ENCODE measurements at regions not wholly inside any gene's neighbourhood (a gene's known extent, or its start where the extent isn't known, plus 50 kb on each side); places are given as distances from the start of the nearest gene placed in this dataset.
"Not testable (repeated sequence)": the region's sequence is repeated elsewhere in the genome, so short reads cannot be mapped to it uniquely, and the experiment has no call there.

DNA sequence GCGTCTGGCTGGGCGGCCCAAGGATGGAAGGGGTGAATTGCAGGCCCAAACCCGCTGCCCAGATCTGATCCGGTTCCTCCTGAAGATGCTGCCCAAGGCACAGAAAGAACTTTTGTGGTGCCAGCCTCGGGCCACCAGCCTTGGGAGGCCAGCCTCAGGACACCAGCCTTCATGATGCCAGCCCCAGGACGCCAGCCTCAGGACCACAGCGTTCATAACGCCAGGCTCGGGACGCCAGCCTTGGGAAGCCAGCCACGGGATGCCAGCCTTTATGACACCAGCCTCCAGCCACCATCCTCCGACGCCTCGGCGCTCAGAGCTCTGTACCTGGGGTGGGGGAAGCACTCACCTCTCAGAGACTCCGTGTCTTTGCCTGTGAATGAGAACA, 107.8 kb downstream of the ADRA2C start:
- Histone ChIP-seq H3K27me3 (no peaks in the 10 kb centered on the region), H3K4me1 (peaks cover 8 to 11% of the 10 kb centered on the region in 2 donors), H3K36me3 (no peaks in the 10 kb centered on the region), H3K4me3 (replicated peaks in 1 of 3) (no peak overlapping the region), H3K27ac (no peak overlapping the region), H3K9me3 (no peaks in the 10 kb centered on the region)
- intact Hi-C loops (cut with DNase I), result no loop called here
- 85 to 89% methylated on average over 16 of the region's 16 CpGs for WGBS, 2 donors
- DNase-seq, result no peak
- no peak for TF ChIP-seq POLR2A (IDR thresholded peaks at IDR 0.05)
- TF ChIP-seq, protein P1, sequence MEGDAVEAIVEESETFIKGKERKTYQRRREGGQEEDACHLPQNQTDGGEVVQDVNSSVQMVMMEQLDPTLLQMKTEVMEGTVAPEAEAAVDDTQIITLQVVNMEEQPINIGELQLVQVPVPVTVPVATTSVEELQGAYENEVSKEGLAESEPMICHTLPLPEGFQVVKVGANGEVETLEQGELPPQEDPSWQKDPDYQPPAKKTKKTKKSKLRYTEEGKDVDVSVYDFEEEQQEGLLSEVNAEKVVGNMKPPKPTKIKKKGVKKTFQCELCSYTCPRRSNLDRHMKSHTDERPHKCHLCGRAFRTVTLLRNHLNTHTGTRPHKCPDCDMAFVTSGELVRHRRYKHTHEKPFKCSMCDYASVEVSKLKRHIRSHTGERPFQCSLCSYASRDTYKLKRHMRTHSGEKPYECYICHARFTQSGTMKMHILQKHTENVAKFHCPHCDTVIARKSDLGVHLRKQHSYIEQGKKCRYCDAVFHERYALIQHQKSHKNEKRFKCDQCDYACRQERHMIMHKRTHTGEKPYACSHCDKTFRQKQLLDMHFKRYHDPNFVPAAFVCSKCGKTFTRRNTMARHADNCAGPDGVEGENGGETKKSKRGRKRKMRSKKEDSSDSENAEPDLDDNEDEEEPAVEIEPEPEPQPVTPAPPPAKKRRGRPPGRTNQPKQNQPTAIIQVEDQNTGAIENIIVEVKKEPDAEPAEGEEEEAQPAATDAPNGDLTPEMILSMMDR (IDR thresholded peaks at IDR 0.05), result no peak

DNA sequence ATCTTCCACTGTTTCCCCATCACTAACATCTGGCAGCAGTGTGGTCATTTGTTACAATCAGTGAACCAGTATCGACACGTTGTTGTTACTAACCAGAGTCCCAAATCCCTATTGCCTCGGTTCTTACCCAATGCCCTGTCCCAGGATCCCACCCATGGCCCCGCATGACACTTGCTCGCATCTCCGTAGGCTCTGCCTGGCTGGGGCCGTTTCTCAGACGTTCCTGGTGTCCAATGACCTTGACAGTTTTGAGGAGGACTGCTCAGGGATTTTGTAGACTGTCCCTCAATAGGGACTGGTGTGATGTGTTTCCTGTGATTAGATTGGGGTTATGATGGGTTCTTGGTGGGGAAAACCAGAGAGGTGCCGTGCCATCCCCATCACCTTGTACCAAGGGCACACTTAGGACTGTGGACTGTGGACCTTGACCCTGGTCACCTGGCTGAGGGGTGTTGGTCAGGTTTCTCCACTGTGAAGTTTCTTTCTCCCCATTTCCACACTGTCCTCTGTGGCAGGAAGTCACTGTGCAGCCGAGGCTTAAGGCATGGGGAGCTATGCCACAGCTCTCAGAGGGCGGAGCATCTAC, 108.4 kb downstream of the ADRA2C start:
- no peak for TF ChIP-seq POLR2A (IDR thresholded peaks at IDR 0.05)
- TF ChIP-seq, protein P1 (IDR thresholded peaks at IDR 0.05), result no peak
- Histone ChIP-seq H3K4me3 (replicated peaks in 1 of 3) (no peak overlapping the region), H3K27me3 (no peaks in the 10 kb centered on the region), H3K9me3 (no peaks in the 10 kb centered on the region), H3K4me1 (peaks cover 8 to 14% of the 10 kb centered on the region in 2 donors), H3K36me3 (no peaks in the 10 kb centered on the region), H3K27ac (no peak overlapping the region)
- DNase-seq, result no peak
- intact Hi-C loops (cut with DNase I), result no loop called here
- WGBS, 2 donors, result 72 to 78% methylated on average over 11 of the region's 11 CpGs

DNA sequence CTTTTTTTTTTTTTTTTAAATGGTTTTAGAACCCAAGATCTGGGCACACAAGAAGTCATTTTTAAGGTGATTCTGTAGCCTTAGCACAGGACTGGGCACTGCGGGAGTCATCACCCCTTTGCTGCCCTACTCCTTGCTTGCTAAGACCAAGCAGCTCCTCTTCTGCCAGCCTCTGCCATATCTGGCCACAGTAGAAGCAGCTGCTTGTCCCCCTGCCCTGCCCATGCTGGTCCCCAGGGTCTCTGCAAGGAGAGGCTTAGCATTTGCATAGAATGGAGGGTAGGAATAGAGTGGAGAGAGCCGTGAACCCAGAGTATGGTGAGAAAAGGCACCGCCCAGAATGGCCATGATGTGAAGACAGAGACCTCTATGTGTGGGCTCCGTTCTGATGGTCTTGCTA, 109.3 kb downstream of the ADRA2C start:
- intact Hi-C loops (cut with DNase I), result no loop called here

DNA sequence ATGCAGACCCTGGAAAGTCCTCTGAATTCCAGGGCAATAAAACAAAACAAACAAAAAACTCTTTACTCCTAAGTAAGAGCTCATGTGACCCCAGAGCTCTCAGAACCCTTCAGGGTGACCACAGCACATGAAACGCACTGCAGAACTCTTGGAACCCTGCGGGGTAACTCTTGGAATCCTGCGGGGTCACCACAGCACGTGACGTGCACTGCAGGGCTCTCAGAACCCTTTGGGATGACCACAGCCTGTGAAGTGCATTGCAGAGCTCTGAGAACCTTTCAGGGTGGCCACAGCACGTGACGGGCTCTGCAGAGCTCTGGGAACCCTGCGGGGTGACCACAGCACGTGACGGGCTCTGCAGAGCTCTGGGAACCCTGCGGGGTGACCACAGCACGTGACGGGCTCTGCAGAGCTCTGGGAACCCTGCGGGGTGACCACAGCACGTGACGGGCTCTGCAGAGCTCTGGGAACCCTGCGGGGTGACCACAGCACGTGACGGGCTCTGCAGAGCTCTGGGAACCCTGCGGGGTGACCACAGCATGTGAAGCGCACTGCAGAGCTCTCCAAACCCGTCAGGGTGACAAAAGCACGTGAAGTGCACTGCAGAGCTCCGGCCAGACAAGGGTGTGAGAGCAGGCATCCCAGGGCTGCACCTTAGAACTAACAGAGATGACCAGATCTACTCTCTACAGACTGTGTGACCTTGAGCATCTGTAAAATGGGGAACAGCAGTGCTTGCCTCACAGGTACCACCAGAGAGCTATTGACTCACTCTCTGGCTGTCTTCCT, 110.1 kb downstream of the ADRA2C start:
- intact Hi-C loops (cut with DNase I); H3K36me3 ChIP-seq; H3K4me3 ChIP-seq (replicated peaks in 1 of 3); H3K27ac ChIP-seq; H3K9me3 ChIP-seq; H3K27me3 ChIP-seq; DNase-seq: not testable (repeated sequence)
- peaks cover 8 to 23% of the 10 kb centered on the region in 2 donors for H3K4me1 ChIP-seq
- WGBS, 2 donors, result 21 to 30% methylated on average over 8 to 9 of the region's 24 CpGs

More for the DNA sequence above, 109.3 kb downstream of the ADRA2C start:
- DNase-seq, result no peak
- no peaks in the 10 kb centered on the region for H3K9me3 ChIP-seq
- H3K4me1 ChIP-seq, result peaks cover 8 to 22% of the 10 kb centered on the region in 2 donors
- peaks cover 4% of the 10 kb centered on the region for H3K27me3 ChIP-seq
- H3K4me3 ChIP-seq (replicated peaks in 1 of 3), result no peak overlapping the region
- TF ChIP-seq, protein P1 (IDR thresholded peaks at IDR 0.05), result no peak
- TF ChIP-seq POLR2A (IDR thresholded peaks at IDR 0.05), result no peak
- no peak overlapping the region for H3K27ac ChIP-seq
- no peaks in the 10 kb centered on the region for H3K36me3 ChIP-seq
- 62 to 75% methylated on average over 4 of the region's 4 CpGs for WGBS, 2 donors

DNA sequence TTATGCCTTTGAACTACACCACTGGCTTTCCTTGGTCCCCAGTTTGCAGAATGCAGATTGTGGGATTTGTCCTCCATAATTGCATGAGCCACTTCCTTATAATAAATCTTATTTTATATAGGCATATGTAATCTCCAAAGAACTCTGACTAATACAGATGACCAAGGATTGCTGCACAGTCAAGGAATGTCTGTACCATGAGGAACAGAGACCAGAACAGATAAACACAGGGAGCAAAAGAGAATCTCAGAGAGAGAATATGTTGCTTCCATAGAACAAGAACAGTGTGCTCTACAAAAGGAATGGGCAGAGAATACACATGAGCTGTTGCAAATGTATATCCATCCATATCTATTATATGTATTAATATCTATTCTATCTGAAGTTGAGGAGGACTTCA, 111.1 kb downstream of the ADRA2C start:
- Histone ChIP-seq H3K36me3 (no peaks in the 10 kb centered on the region), H3K4me3 (replicated peaks in 1 of 3) (no peak overlapping the region), H3K27ac (no peak overlapping the region), H3K27me3 (peaks cover 4% of the 10 kb centered on the region), H3K9me3 (no peaks in the 10 kb centered on the region), H3K4me1 (peaks cover 6 to 13% of the 10 kb centered on the region in 2 donors)
- intact Hi-C loops (cut with DNase I), result no loop called here
- DNase-seq, result no peak
- TF ChIP-seq, protein P1 (IDR thresholded peaks at IDR 0.05), result no peak
- no peak for TF ChIP-seq POLR2A (IDR thresholded peaks at IDR 0.05)

All from thyroid gland (tissue), 4 donors.